Activated naive CD4-positive, alpha-beta T cell treated with anti-CD3 and anti-CD28 coated beads, Interleukin-2, amount 50 U/mL, for 16 hours (primary cell): ENCODE measurements at regions not wholly inside any gene's neighbourhood (a gene's known extent, or its start where the extent isn't known, plus 50 kb on each side); places are given as distances from the start of the nearest gene placed in this dataset.

Experiments used
- DNase-seq: peaks from one replicate; pipeline ENCODE4 v3.0.0-alpha.2; 2020

DNA sequence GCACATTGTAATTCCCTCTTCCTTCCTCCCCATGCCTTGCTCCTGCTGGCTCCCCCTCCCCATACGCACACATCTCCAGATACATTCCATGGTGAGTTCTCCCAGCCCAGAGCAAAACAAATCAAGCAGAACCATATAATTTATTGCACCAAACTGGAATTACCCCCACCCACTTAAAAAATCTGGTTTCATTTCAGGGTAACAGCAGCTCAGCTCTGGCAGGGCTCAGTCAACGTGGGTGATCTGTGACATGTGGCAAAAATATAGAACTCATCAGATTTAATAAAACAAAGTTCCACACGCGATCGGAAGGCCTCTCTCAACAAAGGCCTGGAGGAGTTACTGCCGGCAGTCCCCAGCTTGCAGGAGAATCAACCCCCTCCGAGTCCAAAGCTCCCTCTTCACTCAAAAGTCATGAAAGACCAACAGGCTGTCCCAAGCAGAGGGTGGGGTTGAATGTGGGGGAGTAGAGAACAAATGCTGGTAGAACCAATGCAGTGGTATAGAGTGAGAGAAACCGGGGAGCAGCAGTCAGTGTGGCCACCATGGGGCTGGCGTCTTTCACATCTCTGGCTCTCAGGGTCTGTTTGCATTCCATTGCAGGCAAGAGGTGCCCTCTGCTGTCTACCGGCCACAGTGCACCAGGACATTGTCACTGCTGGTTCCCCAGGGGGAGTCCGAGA lies 323.3 kb upstream of the NT5E start:
- DNase-seq: no peak

DNA sequence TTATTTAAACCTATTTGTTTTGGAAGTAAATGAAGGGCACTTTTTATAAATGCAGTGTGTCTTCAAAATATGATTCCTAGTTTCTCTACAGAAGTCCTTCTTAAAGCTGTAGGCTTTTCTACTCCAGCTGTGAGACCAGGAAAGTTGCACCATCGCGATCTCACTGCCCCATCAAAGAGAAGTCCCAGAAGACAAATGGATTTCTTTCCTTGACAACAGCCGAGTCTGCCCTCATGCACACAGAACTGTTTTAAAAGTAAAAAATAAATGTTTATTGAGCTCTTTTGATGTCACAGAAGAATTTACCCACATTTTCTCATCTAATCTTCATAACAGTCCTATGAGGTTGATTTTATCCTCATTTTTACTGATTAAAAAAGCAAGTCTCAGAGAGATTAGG lies 324.4 kb upstream of the NT5E start:
- no peak for DNase-seq

DNA sequence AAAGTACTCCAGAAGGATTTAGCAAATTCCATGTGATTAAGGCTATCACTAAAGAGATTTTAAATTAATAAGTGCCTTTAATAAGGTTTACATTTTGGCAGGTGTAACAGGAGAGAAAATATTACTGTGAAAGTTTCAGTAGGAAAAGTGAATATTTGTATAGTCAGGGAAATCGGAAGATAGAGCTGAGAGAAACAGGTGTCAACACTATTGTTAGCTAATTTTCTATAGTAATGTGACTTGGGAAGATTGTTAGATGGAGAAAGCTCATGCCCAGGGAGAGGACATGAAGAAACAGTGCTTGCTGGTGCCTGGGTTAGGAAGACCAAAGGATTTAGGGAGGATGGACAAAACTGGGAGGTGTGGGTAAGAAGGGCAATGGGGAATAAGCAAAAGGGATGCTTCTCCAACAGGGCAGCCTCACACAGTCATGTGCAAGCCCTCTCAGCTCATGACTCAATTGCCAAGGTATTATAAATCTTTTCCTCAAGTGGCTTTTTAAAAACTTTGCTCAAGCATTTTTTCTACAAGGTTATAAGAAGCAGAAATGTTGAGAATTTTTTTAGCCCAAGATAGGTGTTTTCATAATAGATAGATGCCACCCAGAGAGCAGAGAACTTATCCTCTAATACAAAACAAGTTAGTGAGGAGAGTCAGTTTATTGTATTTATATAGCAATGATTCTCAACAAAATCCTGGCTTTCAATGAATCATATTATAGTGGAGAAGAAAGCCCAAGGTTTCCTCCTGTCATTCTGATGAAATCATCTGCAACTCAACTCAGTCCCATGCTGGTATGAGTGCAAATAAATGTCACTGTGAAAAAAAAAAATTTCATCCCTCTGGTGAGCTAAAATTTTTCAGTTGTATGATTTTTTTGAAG lies 325.2 kb upstream of the NT5E start:
- no peak for DNase-seq

DNA sequence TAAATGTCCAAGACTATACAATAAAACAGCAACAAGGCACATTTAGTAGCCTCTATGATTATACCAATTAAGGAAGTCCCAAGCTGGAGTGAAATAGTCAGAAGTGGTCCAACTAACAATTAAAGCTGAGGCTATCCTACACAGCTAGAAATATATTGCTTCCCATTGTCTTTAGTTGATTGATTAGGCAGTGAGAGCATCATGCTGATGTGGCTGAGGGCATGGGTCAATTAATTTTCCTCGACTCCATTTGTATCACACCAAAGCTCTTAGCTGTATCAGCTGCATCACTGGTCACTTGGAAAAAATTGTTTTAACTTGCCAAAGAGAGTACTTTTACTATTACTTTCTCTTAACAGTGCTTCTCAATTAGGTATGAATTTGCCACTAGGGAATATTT lies 328.7 kb upstream of the NT5E start:
- DNase-seq: no peak

- no peak for DNase-seq
Measured at GRCh38 chr6:85118652-85119235, 331.1 kb upstream of the NT5E start.

DNA sequence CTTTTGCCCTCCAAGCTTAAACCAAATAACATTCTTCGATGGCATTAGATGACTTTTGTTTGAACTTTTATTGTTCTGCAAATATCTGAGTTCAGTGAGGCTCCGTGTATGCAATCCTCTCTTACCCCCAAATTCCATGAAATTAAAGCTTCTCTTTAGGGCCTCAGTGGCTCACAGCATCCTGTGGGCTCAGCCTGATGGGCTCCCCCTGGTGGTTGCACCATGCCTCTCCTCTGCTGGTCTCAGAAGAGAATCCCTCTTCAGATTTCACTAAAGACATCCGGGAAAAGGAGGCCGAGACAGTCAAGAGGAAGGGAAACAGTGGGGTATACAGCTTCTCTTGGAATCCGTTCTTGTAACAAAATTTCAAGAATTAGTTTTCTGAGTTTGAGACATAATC lies 331.6 kb upstream of the NT5E start:
- no peak for DNase-seq

GRCh38 chr6:85116475-85116874 lies 333.4 kb upstream of the NT5E start:
- DNase-seq: no peak

- DNase-seq: no peak
Measured at GRCh38 chr6:85115876-85116275, 334.0 kb upstream of the NT5E start.

GRCh38 chr6:85115376-85115775 lies 334.5 kb upstream of the NT5E start:
- no peak for DNase-seq

DNA sequence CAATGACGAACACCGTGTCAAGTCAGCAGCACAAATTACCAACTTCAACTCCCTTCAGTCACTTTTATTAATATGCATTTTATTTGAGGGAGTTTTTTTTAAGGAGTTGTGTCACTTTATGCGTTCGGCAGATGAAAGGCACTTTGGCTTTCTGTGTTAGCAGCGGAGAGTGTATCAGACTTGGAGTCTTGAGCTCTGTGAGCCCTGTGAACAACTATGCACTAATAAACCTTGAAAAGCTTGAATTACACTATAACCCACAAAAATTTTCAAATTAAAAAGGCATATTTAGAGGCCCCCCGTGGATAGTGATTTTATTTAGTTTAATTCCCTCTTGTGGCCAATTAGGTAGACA lies 335.3 kb upstream of the NT5E start:
- DNase-seq: no peak

GRCh38 chr6:85113934-85114580 lies 335.8 kb upstream of the NT5E start:
- DNase-seq: no peak

DNA sequence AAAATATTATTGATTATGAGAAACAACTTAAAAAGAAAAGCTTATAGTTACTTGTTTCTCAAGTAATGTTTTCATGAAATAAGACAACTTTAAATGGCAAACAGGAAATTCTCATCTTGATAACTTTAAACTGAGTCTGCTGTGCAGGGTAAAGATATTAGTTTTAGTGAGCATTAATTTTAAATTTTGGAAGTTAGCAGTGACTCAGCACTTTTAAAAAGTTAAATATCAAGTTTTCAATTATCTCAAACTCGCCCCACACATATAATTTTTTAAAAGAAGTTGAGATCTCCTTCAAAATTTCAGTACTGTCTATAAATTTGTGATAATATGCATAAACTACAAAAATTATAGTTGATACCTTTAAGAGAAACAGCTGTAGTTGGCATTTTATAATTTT lies 337.3 kb upstream of the NT5E start:
- DNase-seq: no peak

DNA sequence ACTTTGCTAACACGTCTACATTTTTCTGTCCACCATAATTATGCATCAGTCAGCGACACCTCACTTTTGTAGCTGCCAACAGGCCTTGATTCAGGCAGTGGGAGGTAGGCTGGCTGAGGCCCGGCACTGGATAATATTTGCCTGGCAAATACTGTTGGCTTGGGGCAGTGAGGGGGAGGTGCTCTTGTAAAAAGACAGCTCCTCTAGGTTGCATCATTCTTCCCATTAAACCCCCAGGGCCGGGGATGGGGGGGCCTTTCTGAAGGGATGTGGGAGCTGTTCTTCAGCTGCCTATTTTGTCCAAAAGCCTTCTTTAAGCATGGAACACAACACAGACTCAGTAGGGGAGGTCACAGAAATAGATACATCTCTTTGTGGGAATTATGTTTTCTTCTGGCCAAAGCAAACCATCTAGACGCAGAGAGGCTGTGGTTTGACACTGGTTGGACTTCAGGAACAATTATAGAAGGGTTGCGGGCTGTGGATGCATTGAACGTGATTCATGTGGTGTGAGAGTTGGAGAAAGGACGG lies 338.3 kb upstream of the NT5E start:
- no peak for DNase-seq

GRCh38 chr6:85110943-85111342 lies 338.9 kb upstream of the NT5E start:
- no peak for DNase-seq

GRCh38 chr6:85107701-85108100 lies 342.2 kb upstream of the NT5E start:
- DNase-seq: no peak

GRCh38 chr6:85096976-85097375 lies 332.6 kb upstream of the TBX18 start:
- no peak for DNase-seq

GRCh38 chr6:85092226-85092625 lies 327.8 kb upstream of the TBX18 start:
- no peak for DNase-seq

- DNase-seq: no peak
Measured at GRCh38 chr6:85089255-85089654, 324.9 kb upstream of the TBX18 start.

DNA sequence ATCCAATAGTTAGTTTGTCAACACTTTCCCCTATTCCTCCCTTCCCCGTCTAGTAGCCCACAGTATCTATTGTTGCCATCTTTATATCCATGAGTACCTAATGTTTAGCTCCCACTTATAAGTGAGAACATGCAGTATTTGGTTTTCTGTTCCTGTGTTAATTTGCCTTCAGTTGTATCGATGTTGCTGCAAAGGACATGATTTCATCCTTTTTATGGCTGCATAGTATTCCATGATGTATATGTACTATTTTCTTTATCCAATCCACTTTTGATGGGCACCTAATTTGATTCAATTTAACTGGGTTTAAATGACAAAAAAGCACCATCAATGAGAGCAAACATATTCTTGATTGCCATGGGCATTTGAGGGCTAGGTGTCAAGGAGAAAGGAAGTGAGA lies 321.5 kb upstream of the TBX18 start:
- DNase-seq: no peak

GRCh38 chr6:85081102-85081501 lies 316.7 kb upstream of the TBX18 start:
- no peak for DNase-seq

- no peak for DNase-seq
Measured at GRCh38 chr6:85079761-85080160, 315.4 kb upstream of the TBX18 start.

DNA sequence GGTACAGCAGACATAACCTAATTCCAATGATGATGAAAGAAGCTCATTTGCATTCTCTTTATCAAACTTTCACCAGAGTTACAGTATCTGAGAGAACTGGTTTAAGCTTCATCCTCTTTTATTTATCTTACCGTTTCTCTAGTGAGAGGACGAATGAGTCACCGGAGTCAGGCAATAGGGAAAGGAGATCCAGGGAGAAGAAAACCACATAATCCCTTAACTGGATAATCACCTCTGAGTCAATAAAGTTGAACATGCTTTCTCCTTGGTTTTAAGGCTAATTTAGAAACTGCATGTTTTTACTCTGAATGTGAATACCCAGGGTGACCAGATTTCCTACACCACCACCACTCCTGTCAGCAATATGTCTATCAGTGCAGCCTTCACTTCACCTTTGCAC lies 313.7 kb upstream of the TBX18 start:
- no peak for DNase-seq

- no peak for DNase-seq
Measured at GRCh38 chr6:85077098-85077497, 312.7 kb upstream of the TBX18 start.
